Activated B cell treated with CpG ODN at 0.5 μM for 24 hours (primary cell): ENCODE measurements at regions not wholly inside any gene's neighbourhood (a gene's known extent, or its start where the extent isn't known, plus 50 kb on each side); places are given as distances from the start of the nearest gene placed in this dataset.
A peak's percentile ranks its signal among the peaks of the same experiment; 100 is the strongest.

Experiments
- ATAC-seq: fragments of 200-7000 bp; cut with Tn5 transposase; one replicate; pipeline ENCODE4 v1.10.0; 2021; ENCODE audit warnings: low read depth, mild to moderate bottlenecking, moderate library complexity
- CTCF ChIA-PET: fragments of 350-600 bp; sonication (Branson Sonifier 250); formaldehyde crosslinking; loops from one replicate; lab custom pipeline; 2021; ENCODE audit warnings: antibody characterized with exemption; lab: Charles Lee
- POLR2A ChIA-PET: fragments of 350-600 bp; sonication (Branson Sonifier 250); formaldehyde crosslinking; loops from one replicate; lab custom pipeline; 2021; ENCODE audit warnings: antibody characterized with exemption; lab: Charles Lee
- DNase-seq: peaks from one replicate; pipeline ENCODE4 v3.0.0; 2022
- H3K27ac Mint-ChIP-seq: one replicate; pipeline ENCODE4 v1.8.0; 2020; ENCODE audit warnings: mixed read lengths
- H3K27me3 Mint-ChIP-seq: one replicate; pipeline ENCODE4 v1.8.0; 2021; ENCODE audit warnings: mixed read lengths
- H3K36me3 Mint-ChIP-seq: one replicate; pipeline ENCODE4 v1.8.0; 2021; ENCODE audit warnings: low read depth, mixed read lengths
- H3K4me1 Mint-ChIP-seq: one replicate; pipeline ENCODE4 v1.8.0; 2021; ENCODE audit warnings: mixed read lengths
- H3K4me3 Mint-ChIP-seq: one replicate; pipeline ENCODE4 v1.8.0; 2020; ENCODE audit warnings: mild to moderate bottlenecking, mixed read lengths
- H3K9me3 Mint-ChIP-seq: one replicate; pipeline ENCODE4 v1.8.0; 2020; ENCODE audit warnings: mixed read lengths
- CTCF ChIP-seq: fragments of 200-600 bp; IDR thresholded peaks from one replicate; pipeline ENCODE4 v1.8.0; 2022; ENCODE audit warnings: antibody characterized with exemption, mild to moderate bottlenecking
- intact Hi-C: fragments of 100-400 bp; cut with micrococcal nuclease; formaldehyde crosslinking; loops from one replicate; pipeline ENCODE4 v1.15.1; 2024

DNA sequence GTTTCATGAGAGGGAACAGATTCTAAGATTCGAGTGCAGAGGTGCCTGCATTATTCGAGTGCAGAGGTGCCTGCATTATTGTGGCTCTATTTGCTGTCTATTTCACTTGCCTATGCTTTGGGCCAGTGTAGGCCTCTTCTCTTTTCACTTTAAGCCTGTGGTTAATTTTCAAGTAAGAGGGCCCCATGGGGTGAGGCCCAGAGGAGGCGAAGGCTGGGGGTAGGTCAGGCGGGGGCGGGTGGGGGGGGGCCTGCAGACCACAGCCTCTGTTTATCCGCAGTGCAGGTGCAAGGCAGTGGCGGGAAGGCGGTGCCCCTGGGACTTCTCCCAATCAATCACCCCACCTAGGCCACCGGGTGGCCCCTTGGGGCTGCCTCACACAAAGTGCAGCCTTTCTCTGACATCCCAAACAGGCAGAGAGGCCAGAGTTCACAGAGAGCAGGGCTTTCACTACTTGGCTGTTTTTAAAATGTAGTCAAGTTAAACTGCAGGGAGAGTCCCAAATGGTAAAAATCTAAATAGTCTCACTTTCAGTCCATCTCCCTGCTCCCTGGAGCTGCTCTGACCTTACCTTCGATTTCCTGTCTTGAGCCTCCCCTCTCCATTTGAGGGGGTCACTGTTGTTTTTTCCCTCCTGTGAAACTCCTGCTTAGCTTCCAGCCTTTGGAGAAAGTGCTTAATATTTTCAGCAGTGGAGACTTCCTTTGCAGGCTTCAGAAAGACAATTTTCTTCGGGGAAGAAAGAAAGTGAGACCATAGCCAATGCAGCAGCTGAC, 249.0 kb downstream of the DLEU7 start:
- DNase-seq (peak; percentile 76), ATAC-seq (peak; percentile 88)
- ChIA-PET POLR2A (interaction anchor here (0.7 to 4.9 kb wide), 16 partner anchors 22 to 597 kb away, joined by 3 to 56 read pairs (median 5); partner anchors contain the start of gene TRIM13), CTCF (interaction anchor here (1.0 to 2.0 kb wide), 5 partner anchors 41 to 618 kb away, joined by 3 to 12 read pairs (median 3); no protein-coding TSS in a partner anchor)
- H3K4me1 Mint-ChIP-seq: peaks cover 95% of the 10 kb centered on the region
- no peaks in the 10 kb centered on the region for H3K27me3 Mint-ChIP-seq
- H3K9me3 Mint-ChIP-seq: no peaks in the 10 kb centered on the region
- no peak for TF ChIP-seq CTCF
- no peaks in the 10 kb centered on the region for H3K36me3 Mint-ChIP-seq
- H3K27ac Mint-ChIP-seq: peak overlapping the region; percentile 98
- intact Hi-C loops: loop anchor here (1.0 to 2.0 kb wide), 12 partner anchors 41 to 618 kb away; partner anchors contain the start of gene TRIM13
- H3K4me3 Mint-ChIP-seq: peak overlapping the region; percentile 73

GRCh38 chr13:50595196-50595595, 248.3 kb downstream of the DLEU7 start:
- Mint-ChIP-seq H3K27me3 (no peaks in the 10 kb centered on the region), H3K27ac (peak overlapping the region; percentile 98), H3K4me1 (peaks cover 94% of the 10 kb centered on the region), H3K4me3 (peak overlapping the region; percentile 73), H3K36me3 (no peaks in the 10 kb centered on the region), H3K9me3 (no peaks in the 10 kb centered on the region)
- no peak for TF ChIP-seq CTCF
- DNase-seq (no peak), ATAC-seq (no peak)
- ChIA-PET CTCF (interaction anchor here (1.0 to 2.0 kb wide), 5 partner anchors 40 to 619 kb away, joined by 3 to 12 read pairs (median 3); no protein-coding TSS in a partner anchor), POLR2A (interaction anchor here (0.7 to 4.9 kb wide), 18 partner anchors 22 to 598 kb away, joined by 3 to 56 read pairs (median 4); partner anchors contain the start of gene TRIM13)
- intact Hi-C loops: loop anchor here (2.0 kb wide), 3 partner anchors 62 to 598 kb away; partner anchors contain the start of gene TRIM13

- no peak for TF ChIP-seq CTCF
- DNase-seq (no peak), ATAC-seq (no peak)
- intact Hi-C loops: no loop called here
- Mint-ChIP-seq H3K9me3 (no peaks in the 10 kb centered on the region), H3K27me3 (no peaks in the 10 kb centered on the region), H3K4me3 (no peak overlapping the region), H3K27ac (peak overlapping the region; percentile 98), H3K4me1 (peaks cover 90% of the 10 kb centered on the region), H3K36me3 (no peaks in the 10 kb centered on the region)
- POLR2A ChIA-PET: interaction anchor here (1.0 to 4.9 kb wide), 10 partner anchors 84 to 599 kb away, joined by 3 to 56 read pairs (median 13); partner anchors contain the start of gene TRIM13
- CTCF ChIA-PET: interaction anchor here (1.5 to 2.0 kb wide), 3 partner anchors 39 to 316 kb away, joined by 3 to 12 read pairs (median 8); no protein-coding TSS in a partner anchor
Observed at GRCh38 chr13:50596156-50596555, 247.3 kb downstream of the DLEU7 start.

GRCh38 chr13:50596776-50597203, 246.7 kb downstream of the DLEU7 start:
- peak overlapping the region; percentile 98 for H3K27ac Mint-ChIP-seq
- POLR2A ChIA-PET: interaction anchor here (0.5 to 4.9 kb wide), 11 partner anchors 67 to 959 kb away, joined by 4 to 56 read pairs (median 8); partner anchors contain the start of gene TRIM13
- DNase-seq (no peak), ATAC-seq (no peak)
- no peaks in the 10 kb centered on the region for H3K27me3 Mint-ChIP-seq
- TF ChIP-seq CTCF: no peak
- CTCF ChIA-PET: no interaction called here
- no peaks in the 10 kb centered on the region for H3K36me3 Mint-ChIP-seq
- H3K4me3 Mint-ChIP-seq: peak overlapping the region; percentile 25
- H3K4me1 Mint-ChIP-seq: peaks cover 84% of the 10 kb centered on the region
- H3K9me3 Mint-ChIP-seq: no peaks in the 10 kb centered on the region
- intact Hi-C loops: no loop called here
